Uterus (tissue), 3 donors: ENCODE measurements at regions not wholly inside any gene's neighbourhood (a gene's known extent, or its start where the extent isn't known, plus 50 kb on each side); places are given as distances from the start of the nearest gene placed in this dataset.

Experiments used
- DNase-seq, 2 donors: peaks; one replicate each; pipeline ENCODE4 v3.0.0-alpha.2; 2019 to 2020
- H3K27ac ChIP-seq, 2 donors: fragments of 200-600 bp; sonication (generic); 1 replicate in 1 of 2; 2 replicates in 1 of 2; pipeline ENCODE4 v1.5.1; 2016 to 2018
- H3K27me3 ChIP-seq, 2 donors: fragments of 200-600 bp; sonication (generic); one replicate each; pipeline ENCODE4 v1.5.1; 2018 to 2019; ENCODE audit warnings: control low read depth in 1 of 2
- H3K36me3 ChIP-seq, 2 donors: fragments of 200-600 bp; sonication (generic); one replicate each; pipeline ENCODE4 v1.5.1; 2019; ENCODE audit warnings: control low read depth in 1 of 2
- H3K4me1 ChIP-seq, 2 donors: fragments of 200-600 bp; sonication (generic); one replicate each; pipeline ENCODE4 v1.5.1; 2018 to 2019; ENCODE audit warnings: control low read depth in 1 of 2
- H3K4me3 ChIP-seq, 2 donors: fragments of 200-600 bp; sonication (generic); 1 replicate in 1 of 2; 2 replicates in 1 of 2; pipeline ENCODE4 v1.5.1; 2018 to 2019; ENCODE audit warnings: mild to moderate bottlenecking in 1 of 2
- H3K9me3 ChIP-seq, 2 donors: fragments of 200-600 bp; sonication (generic); one replicate each; pipeline ENCODE4 v1.5.1; 2019; ENCODE audit warnings: control low read depth in 1 of 2
- POLR2A ChIP-seq, 2 donors: fragments of 450-650 bp; IDR thresholded peaks; one replicate each; pipeline ENCODE4 v1.6.1; 2016; ENCODE audit warnings: antibody characterized with exemption in 2 of 2, mild to moderate bottlenecking in 1 of 2, moderate library complexity in 1 of 2
- intact Hi-C: fragments of 100-400 bp; cut with DNase I; formaldehyde crosslinking; loops from one replicate; pipeline ENCODE4 v1.15.1; 2023; ENCODE audit warnings: low total_unique reads
- TF ChIP-seq, protein P1 (sequence below), 4 experiments: fragments of 200-600 bp in 2 of 4; fragments of 450-650 bp in 2 of 4; sonication (generic) in 2 of 4; IDR thresholded peaks; one replicate each; pipeline ENCODE4 v1.5.1; 2016 to 2019; ENCODE audit warnings: antibody characterized with exemption in 4 of 4, mild to moderate bottlenecking in 2 of 4, moderate library complexity in 1 of 4
- donor health status: DM: yes; HTN: yes; CAD: no.

GRCh38 chr1:96365596-96366390, 355.8 kb upstream of the PTBP2 start:
- intact Hi-C loops: no loop called here
- TF ChIP-seq POLR2A (IDR thresholded peaks at IDR 0.05): no peak
- TF ChIP-seq, protein P1, sequence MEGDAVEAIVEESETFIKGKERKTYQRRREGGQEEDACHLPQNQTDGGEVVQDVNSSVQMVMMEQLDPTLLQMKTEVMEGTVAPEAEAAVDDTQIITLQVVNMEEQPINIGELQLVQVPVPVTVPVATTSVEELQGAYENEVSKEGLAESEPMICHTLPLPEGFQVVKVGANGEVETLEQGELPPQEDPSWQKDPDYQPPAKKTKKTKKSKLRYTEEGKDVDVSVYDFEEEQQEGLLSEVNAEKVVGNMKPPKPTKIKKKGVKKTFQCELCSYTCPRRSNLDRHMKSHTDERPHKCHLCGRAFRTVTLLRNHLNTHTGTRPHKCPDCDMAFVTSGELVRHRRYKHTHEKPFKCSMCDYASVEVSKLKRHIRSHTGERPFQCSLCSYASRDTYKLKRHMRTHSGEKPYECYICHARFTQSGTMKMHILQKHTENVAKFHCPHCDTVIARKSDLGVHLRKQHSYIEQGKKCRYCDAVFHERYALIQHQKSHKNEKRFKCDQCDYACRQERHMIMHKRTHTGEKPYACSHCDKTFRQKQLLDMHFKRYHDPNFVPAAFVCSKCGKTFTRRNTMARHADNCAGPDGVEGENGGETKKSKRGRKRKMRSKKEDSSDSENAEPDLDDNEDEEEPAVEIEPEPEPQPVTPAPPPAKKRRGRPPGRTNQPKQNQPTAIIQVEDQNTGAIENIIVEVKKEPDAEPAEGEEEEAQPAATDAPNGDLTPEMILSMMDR (IDR thresholded peaks at IDR 0.05): no peak
- Histone ChIP-seq H3K27me3 (no peaks in the 10 kb centered on the region), H3K9me3 (no peaks in the 10 kb centered on the region), H3K36me3 (no peaks in the 10 kb centered on the region), H3K4me1 (no peaks in the 10 kb centered on the region), H3K4me3 (no peak overlapping the region), H3K27ac (no peak overlapping the region)
- DNase-seq: no peak

DNA sequence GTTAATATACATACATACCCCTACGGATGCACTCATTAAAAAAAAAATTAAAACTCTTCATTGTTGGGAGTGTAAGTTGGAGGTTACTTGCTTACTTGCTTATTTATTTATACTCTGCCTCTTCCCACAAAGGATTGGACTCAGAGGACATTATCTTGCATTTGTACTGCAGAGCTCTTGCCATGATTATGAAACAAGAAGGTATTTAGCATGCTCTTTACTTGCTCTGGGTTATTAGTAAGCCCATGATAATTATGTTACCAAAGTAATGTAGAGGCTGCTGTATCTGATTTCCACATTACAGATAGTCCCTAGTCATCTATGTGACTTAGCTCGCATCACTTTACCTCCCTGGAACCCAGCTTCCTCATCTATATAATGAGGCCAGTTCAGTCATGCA, 355.1 kb upstream of the PTBP2 start:
- Histone ChIP-seq H3K4me3 (no peak overlapping the region), H3K9me3 (no peaks in the 10 kb centered on the region), H3K4me1 (no peaks in the 10 kb centered on the region), H3K27ac (no peak overlapping the region), H3K36me3 (no peaks in the 10 kb centered on the region), H3K27me3 (no peaks in the 10 kb centered on the region)
- intact Hi-C loops: no loop called here
- no peak for DNase-seq
- TF ChIP-seq, protein P1 (IDR thresholded peaks at IDR 0.05): no peak
- no peak for TF ChIP-seq POLR2A (IDR thresholded peaks at IDR 0.05)

DNA sequence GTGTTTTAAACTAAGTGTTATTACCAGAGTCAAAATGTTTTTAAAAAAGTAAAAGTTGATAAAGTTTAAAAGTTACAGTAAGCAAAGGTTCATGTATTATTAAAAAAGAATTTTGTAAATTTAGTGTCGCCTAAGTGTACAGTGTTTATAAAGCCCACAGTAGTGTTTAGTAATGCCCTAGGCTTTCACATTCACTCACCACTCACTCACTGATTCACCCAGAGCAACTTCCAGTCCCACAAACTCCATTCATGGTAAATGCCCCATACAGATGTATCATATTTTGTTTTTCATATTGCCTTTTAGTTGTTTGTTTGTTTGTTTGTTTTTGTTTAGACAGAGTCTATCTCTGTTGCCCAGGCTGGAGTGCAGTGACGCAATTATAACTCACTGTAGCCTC, 353.8 kb upstream of the PTBP2 start:
- Histone ChIP-seq H3K27me3 (no peaks in the 10 kb centered on the region), H3K4me1 (no peaks in the 10 kb centered on the region), H3K4me3 (no peak overlapping the region), H3K9me3 (no peaks in the 10 kb centered on the region), H3K27ac (no peak overlapping the region), H3K36me3 (no peaks in the 10 kb centered on the region)
- intact Hi-C loops: no loop called here
- DNase-seq: no peak
- TF ChIP-seq POLR2A (IDR thresholded peaks at IDR 0.05): no peak
- TF ChIP-seq, protein P1 (IDR thresholded peaks at IDR 0.05): no peak

GRCh38 chr1:96370757-96371156, 350.8 kb upstream of the PTBP2 start:
- TF ChIP-seq, protein P1 (IDR thresholded peaks at IDR 0.05): no peak
- no peak for TF ChIP-seq POLR2A (IDR thresholded peaks at IDR 0.05)
- H3K4me3 ChIP-seq: no peak overlapping the region
- DNase-seq: no peak
- H3K27ac ChIP-seq: no peak overlapping the region
- H3K9me3 ChIP-seq: no peaks in the 10 kb centered on the region
- no peaks in the 10 kb centered on the region for H3K27me3 ChIP-seq
- H3K36me3 ChIP-seq: no peaks in the 10 kb centered on the region
- intact Hi-C loops: no loop called here
- no peaks in the 10 kb centered on the region for H3K4me1 ChIP-seq

DNA sequence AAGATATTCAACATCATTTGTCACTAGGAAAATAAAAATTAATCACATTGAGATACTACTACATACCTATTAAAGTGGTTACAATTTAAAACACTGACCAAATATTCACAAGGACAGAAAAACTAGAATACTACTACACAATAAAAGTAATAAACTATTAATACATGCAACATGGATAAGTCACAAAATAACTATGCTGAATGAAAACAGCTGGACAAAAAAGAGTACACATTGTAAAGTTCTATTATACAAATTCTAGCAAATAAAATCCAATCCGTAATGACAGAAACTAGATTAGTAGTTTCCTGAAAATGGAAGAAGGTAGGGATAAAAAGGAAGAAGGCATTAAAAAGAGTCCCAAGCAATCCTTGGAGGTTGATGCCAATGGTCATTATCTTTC, 348.7 kb upstream of the PTBP2 start:
- Histone ChIP-seq H3K27me3 (no peaks in the 10 kb centered on the region), H3K4me1 (no peaks in the 10 kb centered on the region), H3K4me3 (no peak overlapping the region), H3K36me3 (no peaks in the 10 kb centered on the region), H3K27ac (no peak overlapping the region), H3K9me3 (no peaks in the 10 kb centered on the region)
- TF ChIP-seq, protein P1 (IDR thresholded peaks at IDR 0.05): no peak
- TF ChIP-seq POLR2A (IDR thresholded peaks at IDR 0.05): no peak
- intact Hi-C loops: no loop called here
- no peak for DNase-seq
